ENCODE measurements at regions not wholly inside any gene's neighbourhood (a gene's known extent, or its start where the extent isn't known, plus 50 kb on each side); places are given as distances from the start of the nearest gene placed in this dataset.
A peak's percentile ranks its signal among the peaks of the same experiment; 100 is the strongest.
"Not testable (repeated sequence)": the region's sequence is repeated elsewhere in the genome, so short reads cannot be mapped to it uniquely, and the experiment has no call there.

DNA sequence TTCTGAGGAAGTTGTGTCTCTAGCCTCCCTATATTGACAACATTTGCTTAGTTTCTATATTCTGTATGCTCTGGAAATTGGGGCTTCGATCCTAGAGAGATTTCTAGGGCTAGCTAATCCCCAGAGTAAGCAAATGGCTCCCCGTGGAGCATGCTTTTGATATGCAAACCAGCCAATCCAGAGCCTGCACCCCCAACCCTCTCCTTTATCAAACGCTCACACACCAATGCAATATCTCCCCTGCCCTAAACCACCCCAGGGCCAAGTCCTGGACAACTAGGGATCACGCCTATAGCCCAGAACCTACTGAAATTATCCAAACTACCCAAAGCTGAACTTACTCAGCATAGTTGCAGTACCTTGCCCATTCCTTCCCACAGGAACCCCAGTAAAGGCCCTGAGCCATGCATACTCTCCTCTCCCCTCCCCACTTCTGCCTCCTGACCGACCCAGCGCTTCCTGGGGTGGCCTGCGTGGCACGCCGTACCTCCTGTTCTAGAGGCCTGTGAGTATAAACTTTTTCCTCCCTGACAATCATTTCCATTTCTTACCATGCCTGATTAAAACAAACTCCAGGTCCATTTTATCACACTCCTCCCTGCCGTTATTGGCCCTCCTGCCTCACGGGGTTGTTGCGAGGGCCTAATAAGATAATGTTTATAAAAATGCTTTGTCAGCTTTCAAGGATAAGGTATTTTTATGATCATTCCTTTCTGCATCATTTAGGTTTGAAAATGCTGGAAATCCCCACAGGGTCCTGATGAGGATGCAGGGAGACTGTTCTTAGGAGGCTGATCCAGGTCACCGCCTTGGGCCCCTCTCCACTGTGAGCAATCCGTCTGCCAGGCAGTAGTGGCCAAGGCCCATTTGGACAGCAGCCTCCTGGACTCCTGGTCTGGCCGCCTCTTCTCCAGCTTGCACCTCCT lies 102.7 kb downstream of the TENT5C start:
- DNase-seq: no peak

- no peak for DNase-seq
Measured at GRCh38 chr1:117709249-117709691, 103.4 kb downstream of the TENT5C start.

DNA sequence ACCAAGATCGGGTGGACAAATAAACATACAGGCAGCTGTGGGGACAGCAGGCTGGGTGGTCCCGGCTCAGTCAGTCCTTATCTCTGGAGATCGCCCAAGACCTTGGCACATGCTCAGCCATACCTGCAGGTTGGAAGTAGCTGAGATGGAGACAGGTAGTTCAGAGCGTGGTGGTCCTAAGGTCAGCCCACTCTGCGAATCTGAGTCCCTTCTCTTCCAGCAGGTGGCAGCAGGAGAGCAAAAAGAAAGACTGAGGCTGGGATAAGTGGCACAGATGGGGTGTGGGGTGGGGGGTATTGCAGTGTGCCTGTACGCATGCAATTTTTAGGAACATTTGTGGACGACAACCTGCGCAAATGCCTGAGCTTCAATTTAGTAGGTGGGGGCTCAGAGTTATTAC lies 104.9 kb downstream of the TENT5C start:
- DNase-seq: no peak

GRCh38 chr1:117712621-117713020 lies 106.8 kb downstream of the TENT5C start:
- DNase-seq: no peak

DNA sequence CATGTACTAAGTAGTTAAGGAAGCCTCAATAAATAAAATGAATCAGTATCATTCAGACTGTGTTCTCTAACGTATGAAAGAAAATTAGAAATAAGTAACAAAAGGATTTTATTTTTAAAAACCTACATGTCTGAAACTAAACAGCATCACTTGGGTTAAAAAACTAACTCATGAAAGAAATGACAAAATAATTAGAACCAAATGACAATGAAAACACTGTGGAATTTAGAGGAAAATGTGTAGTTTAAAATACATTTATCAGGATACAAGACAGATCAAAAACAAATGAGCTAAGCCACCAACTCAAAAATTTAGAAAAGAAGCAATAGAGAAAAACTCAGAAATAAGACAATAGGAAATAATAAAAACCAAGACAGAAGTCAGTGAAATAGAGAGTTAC lies 108.7 kb downstream of the TENT5C start:
- DNase-seq: no peak

DNA sequence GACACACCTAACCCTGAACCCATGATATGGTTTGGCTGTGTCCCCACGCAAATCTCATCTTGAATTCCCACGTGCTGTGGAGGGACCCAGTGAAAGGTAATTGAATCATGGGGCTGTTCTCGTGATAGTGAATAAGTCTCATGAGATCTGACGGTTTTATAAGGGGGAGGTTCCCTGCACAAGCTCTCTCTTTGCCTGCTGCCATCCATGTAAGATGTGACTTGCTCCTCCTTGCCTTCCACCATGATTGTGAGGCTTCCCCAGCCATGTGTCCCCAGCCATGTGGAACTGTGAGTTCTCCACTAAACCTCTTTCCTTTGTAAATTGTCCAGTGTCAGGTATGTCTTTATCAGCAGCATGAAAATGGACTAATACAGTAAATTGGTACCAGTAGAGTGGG lies 110.2 kb downstream of the TENT5C start:
- DNase-seq: not testable (repeated sequence)

GRCh38 chr1:117717980-117718379 lies 112.1 kb downstream of the TENT5C start:
- not testable (repeated sequence) for DNase-seq

GRCh38 chr1:117718596-117718995 lies 112.7 kb downstream of the TENT5C start:
- DNase-seq: not testable (repeated sequence)

DNA sequence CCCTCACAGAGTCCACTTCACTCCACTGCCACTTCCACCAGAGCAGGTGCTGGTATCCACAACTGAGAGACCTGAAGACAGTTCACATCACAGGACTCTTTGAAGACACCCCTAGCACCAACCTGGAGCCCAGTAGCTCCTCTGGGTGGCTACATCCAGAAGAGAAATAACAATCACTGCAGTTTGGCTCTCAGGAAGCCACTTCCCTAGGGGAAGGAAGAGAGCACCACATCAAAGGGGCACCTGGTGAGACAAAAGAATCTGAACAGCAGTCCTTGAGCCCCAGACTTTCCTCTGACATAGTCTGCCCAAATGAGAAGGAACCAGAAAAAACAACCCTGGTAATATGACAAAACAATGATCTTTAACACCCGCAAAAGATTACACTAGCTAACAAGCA lies 113.2 kb downstream of the TENT5C start:
- no peak for DNase-seq

DNA sequence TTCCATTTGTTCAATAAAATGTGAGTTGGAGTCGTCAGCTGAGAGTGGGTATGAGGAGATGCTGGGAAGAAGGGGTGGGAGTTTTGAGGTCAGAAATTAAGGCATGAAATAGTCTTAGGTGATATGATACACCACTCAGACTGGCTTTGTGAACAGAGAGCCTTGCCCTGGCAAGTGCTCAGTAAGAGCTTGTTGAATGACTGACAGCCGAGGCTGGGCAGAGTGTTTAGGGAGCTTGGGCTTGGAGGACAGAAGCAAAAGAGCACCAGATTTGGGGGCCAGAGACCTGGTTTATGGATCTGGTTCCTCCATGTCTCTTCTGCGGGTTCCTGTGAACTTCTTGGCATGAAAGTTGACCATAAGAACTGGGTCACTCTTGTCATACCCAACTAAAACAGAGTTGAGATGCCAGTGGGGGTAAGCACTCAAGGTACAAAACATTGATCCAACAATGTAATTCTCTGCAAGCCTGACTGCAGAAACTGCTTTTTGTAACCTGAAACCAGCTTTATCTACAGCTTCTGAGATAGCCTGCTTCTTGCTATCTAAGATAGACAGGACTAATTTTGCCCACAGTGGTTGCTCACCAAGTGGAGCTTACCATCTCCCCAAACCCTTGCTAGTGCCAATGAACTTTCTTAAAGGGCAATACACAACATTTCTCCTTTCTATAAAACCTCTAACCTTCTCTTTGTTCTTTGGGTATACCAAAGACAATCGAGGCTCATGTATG lies 126.4 kb downstream of the TENT5C start:
- no peak for DNase-seq

DNA sequence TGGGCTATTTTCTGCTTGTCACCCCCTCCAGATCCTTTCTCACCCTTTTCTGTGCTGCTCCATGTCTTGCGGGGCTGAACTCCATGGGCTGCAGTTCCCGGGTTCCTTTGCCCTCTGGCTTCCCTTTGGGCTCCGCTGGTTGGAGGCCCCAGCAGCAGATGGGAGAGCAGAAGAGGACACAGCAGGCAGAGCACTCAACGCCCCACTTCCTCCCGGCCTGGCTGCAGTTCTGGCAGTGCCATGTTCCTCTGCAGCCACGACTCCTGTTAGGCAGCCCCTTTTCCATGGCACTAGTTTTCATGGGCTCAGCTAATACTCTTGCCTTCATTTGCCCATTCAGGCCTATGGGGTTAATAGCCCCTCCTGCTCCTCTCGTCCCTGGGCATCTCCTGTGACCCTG lies 127.1 kb downstream of the TENT5C start:
- no peak for DNase-seq

- no peak for DNase-seq
Measured at GRCh38 chr1:117734403-117734802, 128.6 kb downstream of the TENT5C start.

- peak in 2 of 4 experiments; percentile 3 to 8 for DNase-seq
Measured at GRCh38 chr1:117735045-117735992, 129.5 kb downstream of the TENT5C start.

DNA sequence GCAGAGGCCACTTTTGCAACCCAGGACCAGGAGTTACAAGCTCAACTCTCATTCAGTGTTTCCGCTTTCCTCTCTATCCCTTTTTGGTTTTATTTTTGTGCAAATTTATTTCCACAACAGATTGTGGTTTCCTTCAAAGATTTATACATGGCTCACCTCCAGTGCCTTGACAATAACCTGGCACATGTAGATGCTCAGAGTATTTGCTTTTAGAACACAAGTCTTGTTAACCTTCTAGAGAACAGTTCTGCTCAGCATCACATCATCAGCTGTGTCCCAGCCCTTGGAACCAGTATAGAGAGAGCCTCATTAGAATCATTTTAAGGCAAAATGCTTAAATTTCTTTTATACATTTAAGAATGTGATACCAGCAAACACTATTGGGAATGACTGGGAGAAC lies 133.7 kb downstream of the TENT5C start:
- DNase-seq: no peak

DNA sequence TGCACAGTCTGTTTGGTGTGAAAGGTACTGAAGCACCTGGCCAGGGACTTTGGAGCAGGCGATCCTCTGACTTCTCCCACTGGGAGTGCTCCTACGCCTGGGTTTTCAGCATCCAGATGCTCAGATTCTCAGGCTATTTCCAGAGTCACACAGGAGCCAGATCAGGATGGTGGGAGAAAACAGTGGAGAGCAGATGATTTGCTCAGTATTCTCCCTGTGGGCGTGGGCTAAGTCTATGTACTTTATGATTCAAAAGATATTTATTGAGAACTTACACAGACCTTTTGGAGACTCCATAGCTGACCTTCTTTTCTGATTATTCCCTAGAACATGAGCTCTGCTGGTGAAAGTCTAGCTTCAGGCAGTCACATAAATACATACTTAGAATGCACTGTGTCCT lies 134.6 kb downstream of the TENT5C start:
- no peak for DNase-seq

GRCh38 chr1:117746565-117746964 lies 140.7 kb downstream of the TENT5C start:
- DNase-seq: not testable (repeated sequence)

GRCh38 chr1:117747605-117748004 lies 141.8 kb downstream of the TENT5C start:
- DNase-seq: no peak

DNA sequence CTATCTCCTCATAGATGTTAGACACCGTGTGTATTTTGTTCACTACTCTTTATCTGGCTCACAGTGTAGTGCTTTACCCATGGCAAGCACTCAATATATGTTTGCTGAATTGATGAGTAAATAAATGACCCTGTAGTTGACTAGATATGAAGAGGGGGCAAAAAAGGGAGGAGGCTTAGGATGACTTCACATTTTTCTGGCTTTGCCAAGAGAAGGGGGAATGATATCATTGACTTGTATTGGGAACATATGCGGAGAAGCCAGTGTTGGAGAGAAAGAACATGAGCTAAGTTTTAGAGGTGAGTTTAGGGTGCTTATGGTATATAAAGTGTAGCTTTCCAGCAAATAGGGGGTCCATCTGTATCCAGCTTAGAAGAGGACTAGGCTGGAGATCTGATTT lies 145.5 kb downstream of the TENT5C start:
- DNase-seq: no peak

- no peak for DNase-seq
Measured at GRCh38 chr1:117752661-117753060, 146.8 kb downstream of the TENT5C start.

- DNase-seq: no peak
Measured at GRCh38 chr1:117753232-117753631, 147.4 kb downstream of the TENT5C start.

GRCh38 chr1:117753652-117754051 lies 147.8 kb downstream of the TENT5C start:
- DNase-seq: no peak

DNA sequence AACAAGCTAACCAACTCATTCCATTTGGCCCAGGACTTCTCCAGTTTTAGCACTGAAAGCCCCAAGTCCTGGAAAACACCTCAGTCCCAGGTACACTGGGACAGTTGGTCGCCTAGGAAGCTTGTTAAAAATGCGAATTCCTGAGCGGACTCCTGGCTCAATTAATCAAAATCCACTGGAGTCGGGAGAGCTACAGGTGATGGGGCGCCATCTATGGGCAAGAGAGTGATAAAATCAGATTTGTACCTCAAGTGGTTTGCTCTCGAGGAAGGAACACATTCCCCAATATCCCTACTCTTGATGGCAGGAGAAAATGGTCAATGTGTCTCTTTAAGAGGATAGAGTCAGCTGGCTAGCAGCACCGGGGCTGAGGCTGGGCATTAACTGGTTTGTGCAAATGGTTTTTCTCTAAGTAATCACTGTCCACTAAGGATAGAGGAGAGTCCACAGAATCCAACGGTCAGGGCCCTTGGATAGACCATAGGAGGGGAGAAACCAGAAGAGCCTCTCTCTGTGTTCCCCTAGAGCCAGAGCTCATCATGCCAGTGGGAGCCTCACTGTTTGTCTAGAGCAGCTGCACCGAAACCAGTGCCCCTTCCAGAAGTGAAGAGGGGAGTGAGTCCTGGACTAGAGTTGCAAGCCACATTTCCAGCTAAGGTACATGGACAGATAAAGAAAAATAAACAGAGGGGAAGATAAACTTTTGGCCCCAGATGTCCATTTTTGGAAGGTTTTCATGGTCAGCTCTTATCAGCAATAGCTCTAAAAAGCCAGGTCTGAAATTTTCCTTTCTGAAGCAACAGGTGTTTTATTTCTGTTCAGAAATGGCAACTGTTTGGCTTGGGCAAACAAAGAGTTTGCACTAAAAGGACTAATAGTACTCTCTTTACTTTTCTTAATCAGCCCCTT lies 148.5 kb downstream of the TENT5C start:
- peak in 3 of 4 experiments; percentile 5 to 10 (median 9) for DNase-seq

Measured in activated CD4-positive, CD25-positive, alpha-beta regulatory T cell (primary cell).